Transverse colon (tissue), 4 donors: ENCODE measurements at regions not wholly inside any gene's neighbourhood (a gene's known extent, or its start where the extent isn't known, plus 50 kb on each side); places are given as distances from the start of the nearest gene placed in this dataset.

Source experiments
- DNase-seq: peaks from one replicate; pipeline ENCODE4 v3.0.0-alpha.2; 2019
- H3K27ac ChIP-seq, 4 donors: fragments of 200-600 bp; sonication (generic); 2 replicates each; pipeline ENCODE4 v1.5.1; 2016 to 2018; ENCODE audit warnings: inconsistent platforms in 4 of 4
- H3K27me3 ChIP-seq: fragments of 200-600 bp; sonication (generic); 2 replicates; pipeline ENCODE4 v1.5.1; 2017; ENCODE audit warnings: inconsistent platforms
- H3K36me3 ChIP-seq, 4 donors: fragments of 200-600 bp; sonication (generic); 2 replicates each; pipeline ENCODE4 v1.5.1; 2017 to 2019; ENCODE audit warnings: inconsistent platforms in 4 of 4
- H3K4me1 ChIP-seq, 4 donors: fragments of 200-600 bp; sonication (generic); 2 replicates each; pipeline ENCODE4 v1.5.1; 2017 to 2020; ENCODE audit warnings: inconsistent platforms in 4 of 4
- H3K4me3 ChIP-seq, 4 donors: fragments of 200-600 bp; sonication (generic); 1 replicate in 1 of 4; 2 replicates in 3 of 4; pipeline versions ENCODE4 v1.5.1 to v1.6.1; 2017 to 2019; ENCODE audit warnings: inconsistent platforms in 4 of 4
- H3K9me3 ChIP-seq, 2 donors: fragments of 200-600 bp; sonication (generic); 2 replicates each; pipeline ENCODE4 v1.5.1; 2017 to 2019; ENCODE audit warnings: inconsistent platforms in 2 of 2
- CTCF ChIP-seq, 5 experiments: fragments of 200-600 bp in 3 of 5; fragments of 450-650 bp in 2 of 5; sonication (generic) in 3 of 5; IDR thresholded peaks; 1 replicate in 2 of 5; 2 replicates in 3 of 5; pipeline ENCODE4 v1.5.1; 2016 to 2017; ENCODE audit warnings: antibody characterized with exemption in 5 of 5, inconsistent platforms in 3 of 5, mild to moderate bottlenecking in 2 of 5, moderate library complexity in 1 of 5
- EP300 ChIP-seq: sonication (generic); formaldehyde crosslinking; IDR thresholded peaks from one replicate; pipeline ENCODE4 v1.6.1; 2017; ENCODE audit warnings: antibody characterized with exemption, low read depth
- POLR2A ChIP-seq: fragments of 450-650 bp; IDR thresholded peaks from one replicate; pipeline ENCODE4 v1.6.1; 2016; ENCODE audit warnings: antibody characterized with exemption, mild to moderate bottlenecking, moderate library complexity
- POLR2AphosphoS5 ChIP-seq, 3 donors: sonication (generic); formaldehyde crosslinking; IDR thresholded peaks; one replicate each; pipeline ENCODE4 v1.6.1; 2016; ENCODE audit warnings: antibody characterized with exemption in 3 of 3
- WGBS, 2 donors: methylation state at CpG; one replicate each; pipeline ENCODE4 v1.1.5; 2018; ENCODE audit warnings: low coverage in 1 of 2; 5-methylcytosine and 5-hydroxymethylcytosine counted together
- in situ Hi-C, 4 donors: fragments of 200-750 bp; cut with MboI; loops; one replicate each; pipeline versions ENCODE4 v1.15.0 to v1.15.1; 2017; ENCODE audit warnings: low sequenced_read_pairs in 3 of 4, low pct_ligation_motif_present in 1 of 4, low pct_unique_long_range_greater_than_20kb in 1 of 4
- intact Hi-C: fragments of 100-400 bp; cut with DNase I; formaldehyde crosslinking; loops from one replicate; pipeline ENCODE4 v1.15.1; 2023; ENCODE audit warnings: low total_unique reads

- intact Hi-C loops (no loop called here), in situ Hi-C loops (no loop called here)
- Histone ChIP-seq H3K27me3 (no peaks in the 10 kb centered on the region), H3K36me3 (no peaks in the 10 kb centered on the region), H3K9me3 (no peaks in the 10 kb centered on the region), H3K4me1 (no peaks in the 10 kb centered on the region), H3K27ac (no peak overlapping the region), H3K4me3 (no peak overlapping the region)
- no peak for TF ChIP-seq POLR2AphosphoS5 (IDR thresholded peaks at IDR 0.05)
- no peak for DNase-seq
- 56 to 73% methylated on average over 1 of the region's 1 CpG for WGBS, 2 donors
These were observed 435.5 kb downstream of the KCNJ2 start for GRCh38 chr17:70604854-70605253.

- H3K27ac ChIP-seq, result no peak overlapping the region
- intact Hi-C loops, result no loop called here
- H3K27me3 ChIP-seq, result no peaks in the 10 kb centered on the region
- no peak overlapping the region for H3K4me3 ChIP-seq
- TF ChIP-seq POLR2AphosphoS5 (IDR thresholded peaks at IDR 0.05) (no peak), EP300 (no peak), CTCF (IDR thresholded peaks at IDR 0.05) (no peak), POLR2A (no peak)
- WGBS, 2 donors, result 82 to 86% methylated on average over 2 of the region's 2 CpGs
- no peak for DNase-seq
- no peaks in the 10 kb centered on the region for H3K9me3 ChIP-seq
- in situ Hi-C loops, result no loop called here
- no peaks in the 10 kb centered on the region for H3K4me1 ChIP-seq
- H3K36me3 ChIP-seq, result no peaks in the 10 kb centered on the region
These were observed 436.8 kb downstream of the KCNJ2 start for GRCh38 chr17:70606086-70606485.

GRCh38 chr17:70608193-70608592 is 438.9 kb downstream of the KCNJ2 start:
- TF ChIP-seq POLR2AphosphoS5 (IDR thresholded peaks at IDR 0.05) (no peak), CTCF (IDR thresholded peaks at IDR 0.05) (no peak), EP300 (no peak), POLR2A (no peak)
- WGBS, 2 donors, result 70 to 72% methylated on average over 2 of the region's 2 CpGs
- Histone ChIP-seq H3K27me3 (no peaks in the 10 kb centered on the region), H3K9me3 (no peaks in the 10 kb centered on the region), H3K4me3 (no peak overlapping the region), H3K36me3 (no peaks in the 10 kb centered on the region), H3K27ac (no peak overlapping the region), H3K4me1 (no peaks in the 10 kb centered on the region)
- in situ Hi-C loops (no loop called here), intact Hi-C loops (no loop called here)
- DNase-seq, result no peak

GRCh38 chr17:70608957-70609356 is 439.6 kb downstream of the KCNJ2 start:
- H3K27ac ChIP-seq, result no peak overlapping the region
- no peaks in the 10 kb centered on the region for H3K27me3 ChIP-seq
- H3K9me3 ChIP-seq, result no peaks in the 10 kb centered on the region
- in situ Hi-C loops (no loop called here), intact Hi-C loops (no loop called here)
- H3K4me3 ChIP-seq, result no peak overlapping the region
- H3K4me1 ChIP-seq, result no peaks in the 10 kb centered on the region
- WGBS, 2 donors, result 87 to 93% methylated on average over 2 of the region's 2 CpGs
- TF ChIP-seq POLR2A, result no peak
- TF ChIP-seq CTCF (IDR thresholded peaks at IDR 0.05), result no peak
- no peak for TF ChIP-seq EP300
- no peak for TF ChIP-seq POLR2AphosphoS5 (IDR thresholded peaks at IDR 0.05)
- no peaks in the 10 kb centered on the region for H3K36me3 ChIP-seq
- no peak for DNase-seq

GRCh38 chr17:70609566-70609965 is 440.2 kb downstream of the KCNJ2 start:
- in situ Hi-C loops, result no loop called here
- DNase-seq, result no peak
- no peaks in the 10 kb centered on the region for H3K9me3 ChIP-seq
- no peaks in the 10 kb centered on the region for H3K36me3 ChIP-seq
- 75 to 81% methylated on average over 1 of the region's 1 CpG for WGBS, 2 donors
- intact Hi-C loops, result no loop called here
- H3K4me3 ChIP-seq, result no peak overlapping the region
- H3K27ac ChIP-seq, result no peak overlapping the region
- H3K4me1 ChIP-seq, result no peaks in the 10 kb centered on the region
- H3K27me3 ChIP-seq, result no peaks in the 10 kb centered on the region
- no peak for TF ChIP-seq CTCF (IDR thresholded peaks at IDR 0.05)
- TF ChIP-seq EP300, result no peak
- TF ChIP-seq POLR2A, result no peak
- TF ChIP-seq POLR2AphosphoS5 (IDR thresholded peaks at IDR 0.05), result no peak
